ENCODE measurements at regions not wholly inside any gene's neighbourhood (a gene's known extent, or its start where the extent isn't known, plus 50 kb on each side); places are given as distances from the start of the nearest gene placed in this dataset.

DNA sequence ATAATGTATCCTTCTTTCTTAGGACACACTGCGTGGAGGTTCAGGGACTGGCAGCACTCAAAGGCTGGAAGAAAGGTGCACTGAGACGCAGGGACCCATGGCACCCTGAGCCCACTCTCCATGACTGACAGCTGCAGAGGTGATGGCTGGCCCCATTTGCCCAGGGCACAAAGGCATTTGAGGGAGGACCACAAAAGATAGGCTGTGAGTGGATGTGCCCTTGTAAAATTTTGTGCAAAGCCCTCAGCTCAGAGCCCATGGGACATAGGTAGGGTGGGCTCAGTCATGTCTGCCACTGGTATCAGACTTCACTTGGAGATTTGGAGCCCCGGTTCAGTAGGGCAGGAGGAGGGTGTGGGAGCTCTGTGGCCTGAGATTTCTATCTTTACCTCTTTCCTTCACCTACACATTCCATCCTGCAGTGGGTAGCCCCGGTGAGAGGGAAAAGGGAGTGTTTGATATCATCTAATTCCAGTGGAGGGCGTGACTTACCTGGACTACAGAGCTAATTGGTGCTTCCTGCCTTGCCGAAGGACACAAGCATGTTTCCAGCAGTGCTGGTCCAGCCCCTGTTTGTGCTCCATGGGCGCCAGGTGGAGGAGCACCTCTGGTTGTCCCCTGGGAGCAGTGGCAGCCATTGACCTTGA lies 312.2 kb downstream of the EN1 start:
- TF ChIP-seq POLR2A (IDR thresholded peaks at IDR 0.05) = no peak
- TF ChIP-seq, protein P1, sequence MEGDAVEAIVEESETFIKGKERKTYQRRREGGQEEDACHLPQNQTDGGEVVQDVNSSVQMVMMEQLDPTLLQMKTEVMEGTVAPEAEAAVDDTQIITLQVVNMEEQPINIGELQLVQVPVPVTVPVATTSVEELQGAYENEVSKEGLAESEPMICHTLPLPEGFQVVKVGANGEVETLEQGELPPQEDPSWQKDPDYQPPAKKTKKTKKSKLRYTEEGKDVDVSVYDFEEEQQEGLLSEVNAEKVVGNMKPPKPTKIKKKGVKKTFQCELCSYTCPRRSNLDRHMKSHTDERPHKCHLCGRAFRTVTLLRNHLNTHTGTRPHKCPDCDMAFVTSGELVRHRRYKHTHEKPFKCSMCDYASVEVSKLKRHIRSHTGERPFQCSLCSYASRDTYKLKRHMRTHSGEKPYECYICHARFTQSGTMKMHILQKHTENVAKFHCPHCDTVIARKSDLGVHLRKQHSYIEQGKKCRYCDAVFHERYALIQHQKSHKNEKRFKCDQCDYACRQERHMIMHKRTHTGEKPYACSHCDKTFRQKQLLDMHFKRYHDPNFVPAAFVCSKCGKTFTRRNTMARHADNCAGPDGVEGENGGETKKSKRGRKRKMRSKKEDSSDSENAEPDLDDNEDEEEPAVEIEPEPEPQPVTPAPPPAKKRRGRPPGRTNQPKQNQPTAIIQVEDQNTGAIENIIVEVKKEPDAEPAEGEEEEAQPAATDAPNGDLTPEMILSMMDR (IDR thresholded peaks at IDR 0.05) = no peak
- intact Hi-C loops (cut with DNase I) = no loop called here
- Histone ChIP-seq H3K9me3 (no peaks in the 10 kb centered on the region), H3K27me3 (no peaks in the 10 kb centered on the region), H3K4me1 (no peaks in the 10 kb centered on the region), H3K36me3 (no peaks in the 10 kb centered on the region), H3K4me3 (replicated peaks in 1 of 3) (no peak overlapping the region), H3K27ac (no peak overlapping the region)
- 75% methylated on average over 7 of the region's 7 CpGs for WGBS, 2 donors
- DNase-seq = no peak

DNA sequence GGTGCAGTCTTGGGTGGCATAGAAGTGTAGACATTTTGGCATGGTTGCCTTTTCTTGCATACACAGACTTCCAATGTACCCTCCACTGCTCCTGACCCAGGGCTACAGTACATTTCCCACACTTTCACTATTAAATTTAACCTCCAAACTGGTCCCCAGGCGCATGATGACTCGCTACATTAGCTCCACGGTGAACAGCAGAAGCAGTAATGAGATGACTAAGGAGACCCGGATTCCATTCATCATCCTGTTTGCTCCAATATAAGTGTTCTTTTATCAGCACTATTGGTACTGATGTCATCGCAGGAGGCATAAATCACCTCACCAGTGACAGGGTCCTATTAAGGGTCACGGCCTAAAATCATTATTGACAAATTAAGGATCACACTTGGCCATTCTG lies 316.5 kb downstream of the EN1 start:
- H3K36me3 ChIP-seq = no peaks in the 10 kb centered on the region
- H3K9me3 ChIP-seq = no peaks in the 10 kb centered on the region
- intact Hi-C loops (cut with DNase I) = no loop called here
- DNase-seq = no peak
- no peak for TF ChIP-seq POLR2A (IDR thresholded peaks at IDR 0.05)
- TF ChIP-seq, protein P1 (IDR thresholded peaks at IDR 0.05) = no peak
- H3K4me1 ChIP-seq = no peaks in the 10 kb centered on the region
- 77 to 79% methylated on average over 6 of the region's 6 CpGs for WGBS, 2 donors
- H3K4me3 ChIP-seq (replicated peaks in 1 of 3) = no peak overlapping the region
- H3K27ac ChIP-seq = no peak overlapping the region
- H3K27me3 ChIP-seq = no peaks in the 10 kb centered on the region

DNA sequence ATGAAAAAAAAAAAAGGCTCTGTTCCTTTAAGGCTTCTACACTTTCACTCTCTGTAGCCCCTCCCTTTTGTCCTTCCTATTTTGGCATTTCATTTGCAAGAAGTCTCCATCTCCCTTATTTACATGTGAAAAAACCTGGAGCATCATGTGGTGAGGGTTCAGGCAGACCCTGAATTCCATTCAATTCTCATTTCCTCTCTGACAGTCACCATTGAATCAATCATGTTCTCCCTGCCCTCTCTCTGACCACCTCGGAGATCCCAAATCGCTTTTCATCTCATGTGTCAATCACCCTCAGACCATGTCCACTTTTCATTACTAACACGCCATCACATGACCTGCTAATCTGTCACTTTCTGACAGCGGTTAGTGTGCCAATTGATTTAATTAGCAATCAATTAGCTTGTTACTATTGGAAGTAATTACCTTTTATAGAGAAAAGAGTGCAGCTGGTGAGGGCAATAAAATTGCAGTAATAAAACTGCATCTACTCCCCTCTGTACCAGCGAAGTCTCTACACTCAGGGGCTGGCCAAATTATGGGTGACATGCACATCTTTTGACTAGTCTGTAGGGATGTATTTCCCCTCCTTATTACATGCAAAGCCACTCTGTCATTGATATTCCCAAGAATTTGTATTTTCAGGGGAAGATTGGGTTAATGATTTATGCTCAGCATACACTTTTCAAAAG lies 317.4 kb downstream of the EN1 start:
- no peaks in the 10 kb centered on the region for H3K9me3 ChIP-seq
- no peaks in the 10 kb centered on the region for H3K36me3 ChIP-seq
- intact Hi-C loops (cut with DNase I) = no loop called here

DNA sequence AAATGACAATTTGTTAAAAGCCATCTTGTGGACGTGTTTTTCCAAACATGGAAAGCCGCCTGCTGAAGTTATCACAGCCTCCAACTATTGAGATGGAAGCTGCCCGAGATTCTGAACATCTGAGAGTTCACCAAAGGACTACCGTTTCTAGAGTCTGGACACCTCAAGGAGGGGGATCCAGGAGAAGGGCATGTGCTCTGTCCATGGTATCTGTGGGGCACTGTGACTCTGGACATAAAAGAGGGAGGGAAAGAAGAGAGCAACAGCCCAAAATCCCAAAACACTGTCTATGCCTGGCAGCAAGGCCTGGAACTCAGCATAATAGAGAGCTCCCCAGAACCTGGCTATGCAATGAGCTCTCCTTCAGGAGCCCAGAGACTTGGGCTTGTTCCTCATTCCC lies 319.9 kb downstream of the EN1 start:
- intact Hi-C loops (cut with DNase I) = no loop called here
- Histone ChIP-seq H3K36me3 (no peaks in the 10 kb centered on the region), H3K4me3 (replicated peaks in 1 of 3) (no peak overlapping the region), H3K27ac (no peak overlapping the region), H3K4me1 (no peaks in the 10 kb centered on the region), H3K27me3 (no peaks in the 10 kb centered on the region), H3K9me3 (no peaks in the 10 kb centered on the region)
- WGBS, 2 donors = 66 to 73% methylated on average over 4 of the region's 4 CpGs
- TF ChIP-seq, protein P1 (IDR thresholded peaks at IDR 0.05) = no peak
- TF ChIP-seq POLR2A (IDR thresholded peaks at IDR 0.05) = no peak
- DNase-seq = no peak

More for the DNA sequence above, 317.4 kb downstream of the EN1 start:
- TF ChIP-seq, protein P1 (IDR thresholded peaks at IDR 0.05) = no peak
- TF ChIP-seq POLR2A (IDR thresholded peaks at IDR 0.05) = no peak
- Histone ChIP-seq H3K27me3 (no peaks in the 10 kb centered on the region), H3K4me1 (no peaks in the 10 kb centered on the region), H3K4me3 (replicated peaks in 1 of 3) (no peak overlapping the region), H3K27ac (no peak overlapping the region)
- WGBS, 2 donors = 25 to 29% methylated on average over 5 of the region's 5 CpGs
- DNase-seq = no peak

DNA sequence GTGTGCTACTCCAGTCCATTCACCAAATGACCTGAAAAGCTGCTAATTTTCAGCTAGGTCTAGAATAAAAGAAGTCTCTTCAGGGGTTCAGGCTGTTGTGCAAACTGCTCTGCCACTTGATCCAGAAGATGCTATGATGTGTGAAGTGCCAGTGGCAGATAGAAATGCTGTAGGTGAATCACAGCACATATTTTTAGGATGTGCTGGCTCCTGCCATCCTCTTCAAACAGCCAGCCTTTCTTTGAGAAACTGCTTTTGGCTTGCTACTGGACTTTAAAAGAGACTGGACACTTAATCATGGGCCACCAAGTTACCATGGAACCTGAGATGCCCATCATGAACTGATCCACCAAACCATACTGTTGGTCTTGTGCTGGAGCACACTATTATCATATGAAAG lies 322.1 kb downstream of the EN1 start:
- Histone ChIP-seq H3K36me3 (no peaks in the 10 kb centered on the region), H3K27ac (no peak overlapping the region), H3K9me3 (no peaks in the 10 kb centered on the region), H3K27me3 (no peaks in the 10 kb centered on the region), H3K4me1 (no peaks in the 10 kb centered on the region), H3K4me3 (replicated peaks in 1 of 3) (no peak overlapping the region)
- TF ChIP-seq, protein P1 (IDR thresholded peaks at IDR 0.05) = no peak
- TF ChIP-seq POLR2A (IDR thresholded peaks at IDR 0.05) = no peak
- DNase-seq = no peak
- intact Hi-C loops (cut with DNase I) = no loop called here

Data from thyroid gland (tissue), 4 donors.